Motor neuron (in vitro differentiated cells): ENCODE measurements at regions not wholly inside any gene's neighbourhood (a gene's known extent, or its start where the extent isn't known, plus 50 kb on each side); places are given as distances from the start of the nearest gene placed in this dataset.
"Not testable (repeated sequence)": the region's sequence is repeated elsewhere in the genome, so short reads cannot be mapped to it uniquely, and the experiment has no call there.

ENCODE experiments used
- ATAC-seq, 8 experiments: fragments of 200-7000 bp; cut with Tn5 transposase; replicated peaks in 6 of 8; 2 replicates each; pipeline ENCODE4 v1.8.0; 2021; ENCODE audit warnings: mild to moderate bottlenecking in 8 of 8, moderate library complexity in 8 of 8
- H3K27ac ChIP-seq, 2 donors: fragments of 250-450 bp; sonication (Bioruptor Pico); 2 replicates each; pipeline ENCODE4 v1.9.0; 2021; ENCODE audit warnings: antibody characterized with exemption in 2 of 2, mild to moderate bottlenecking in 2 of 2, moderate library complexity in 1 of 2
- H3K4me1 ChIP-seq, 2 donors: fragments of 250-450 bp; sonication (Bioruptor Pico); replicated peaks in 1 of 2; 2 replicates each; pipeline ENCODE4 v1.6.1; 2021; ENCODE audit warnings: antibody characterized with exemption in 2 of 2, mild to moderate bottlenecking in 2 of 2, moderate library complexity in 1 of 2
- H3K4me3 ChIP-seq, 5 donors: fragments of 250-450 bp; sonication (Bioruptor Pico); 2 replicates each; pipeline ENCODE4 v1.9.0; 2021; ENCODE audit warnings: antibody characterized with exemption in 5 of 5, mild to moderate bottlenecking in 5 of 5, moderate library complexity in 4 of 5
- WGBS, 10 experiments: fragments of 450-650 bp; shearing (Covaris generic); methylation state at CpG; one replicate each; pipeline ENCODE4 v1.0.0; 2022; 5-methylcytosine and 5-hydroxymethylcytosine counted together
- in situ Hi-C, 9 experiments: fragments of 400-800 bp; cut with MboI; loops; one replicate each; pipeline ENCODE4 v1.15.0; 2021; ENCODE audit warnings: low sequenced_read_pairs in 9 of 9, low pct_unique_long_range_greater_than_20kb in 2 of 9; ENCODE audit not compliant: unreplicated experiment in 9 of 9

DNA sequence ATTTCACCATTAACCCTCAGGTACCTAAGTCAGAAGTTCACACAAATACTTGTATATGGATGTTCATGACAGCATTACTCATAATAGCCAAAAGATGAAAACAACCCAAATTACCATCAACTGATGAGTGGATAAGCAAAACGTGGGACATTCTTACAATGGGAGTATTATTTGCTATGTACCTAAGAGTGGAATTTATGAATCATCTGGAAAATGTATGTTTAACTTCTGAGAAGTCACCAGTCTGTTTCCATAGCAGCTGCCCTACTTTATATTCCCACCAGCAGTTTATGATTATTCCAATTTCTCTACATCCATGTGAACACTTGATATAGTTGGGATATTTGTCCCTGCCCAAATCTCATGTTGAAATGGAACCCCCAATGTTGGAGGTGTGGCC is 1478.9 kb downstream of the PCDH19 start:
- H3K4me1 ChIP-seq: no peaks in the 10 kb centered on the region
- no peak overlapping the region for H3K27ac ChIP-seq
- peak in 1 of 8 experiments; percentile 62 for ATAC-seq
- 0 to 67% (median 25%) methylated on average over 1 of the region's 1 CpG; no CpG with 5 or more reads in 6 of the 10 experiments for WGBS, 10 experiments
- H3K4me3 ChIP-seq: no peak overlapping the region
- in situ Hi-C loops: no loop called here

- 0 to 92% (median 11%) methylated on average over 2 to 3 of the region's 3 CpGs; no CpG with 5 or more reads in 3 of the 10 experiments for WGBS, 10 experiments
- in situ Hi-C loops: no loop called here
Measured at GRCh38 chrX:98924511-98924910, 1485.6 kb downstream of the PCDH19 start.

DNA sequence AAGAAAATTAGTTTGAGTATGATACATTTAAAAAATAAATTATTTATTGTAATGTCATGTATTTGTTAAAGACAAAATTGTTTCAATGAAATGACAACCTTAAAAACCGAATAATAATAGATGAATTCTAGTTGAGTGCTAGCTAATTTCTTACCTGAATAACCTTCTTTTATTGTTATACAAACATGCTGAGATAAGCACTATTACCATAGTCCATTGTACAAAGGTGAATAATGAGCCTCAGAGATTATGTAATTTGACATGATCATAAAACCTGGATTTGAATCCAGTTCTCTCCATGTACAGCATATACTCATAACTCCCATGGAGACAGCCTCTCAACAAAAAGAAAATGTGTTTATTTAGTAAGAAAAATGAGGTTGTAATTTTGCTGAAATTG is 1512.9 kb downstream of the PCDH19 start:
- H3K4me1 ChIP-seq: no peaks in the 10 kb centered on the region
- no peak overlapping the region for H3K4me3 ChIP-seq
- 6 to 100% (median 61%) methylated on average over 1 of the region's 1 CpG; no CpG with 5 or more reads in 4 of the 10 experiments for WGBS, 10 experiments
- in situ Hi-C loops: no loop called here
- ATAC-seq: no peak
- H3K27ac ChIP-seq: no peak overlapping the region

More at GRCh38 chrX:98924511-98924910, 1485.6 kb downstream of the PCDH19 start:
- no peak overlapping the region for H3K4me3 ChIP-seq
- no peak overlapping the region for H3K27ac ChIP-seq
- no peaks in the 10 kb centered on the region for H3K4me1 ChIP-seq
- ATAC-seq: no peak

- H3K27ac ChIP-seq, H3K4me3 ChIP-seq, H3K4me1 ChIP-seq, ATAC-seq, in situ Hi-C loops: not testable (repeated sequence)
- WGBS, 10 experiments: 28 to 100% (median 53%) methylated on average over 1 to 4 of the region's 6 CpGs; no CpG with 5 or more reads in 6 of the 10 experiments
Measured at GRCh38 chrX:98850639-98851038, 1559.4 kb downstream of the PCDH19 start.
